SKM-1 treated with dmso at 0.1 percent for 144 hours (cell line): ENCODE measurements at regions not wholly inside any gene's neighbourhood (a gene's known extent, or its start where the extent isn't known, plus 50 kb on each side); places are given as distances from the start of the nearest gene placed in this dataset.

Source experiments
- DNase-seq: peaks from one replicate; lab custom pipeline; 2025; ENCODE audit not compliant: unreplicated experiment; lab: John Stamatoyannopoulos, UW

- no peak for DNase-seq
These were observed 54.5 kb upstream of the APP start for GRCh38 chr21:26225046-26225445.

- no peak for DNase-seq
These were observed 53.8 kb upstream of the APP start for GRCh38 chr21:26224366-26224765.
